HEK293T (cell line): ENCODE measurements at regions not wholly inside any gene's neighbourhood (a gene's known extent, or its start where the extent isn't known, plus 50 kb on each side); places are given as distances from the start of the nearest gene placed in this dataset.

Experiments
- ELF4 ChIP-seq: fragments of 450-650 bp; IDR thresholded peaks from 2 replicates; pipeline ENCODE4 v1.6.1; 2017; ENCODE audit warnings: antibody characterized with exemption
- FOXM1 ChIP-seq: fragments of 450-650 bp; IDR thresholded peaks from 2 replicates; pipeline ENCODE4 v1.6.1; 2017; ENCODE audit warnings: mild to moderate bottlenecking, borderline replicate concordance
- HDGF ChIP-seq: fragments of 450-650 bp; IDR thresholded peaks from 2 replicates; pipeline ENCODE4 v1.6.1; 2017; ENCODE audit warnings: antibody characterized with exemption, borderline replicate concordance
- TARDBP ChIP-seq: fragments of 450-650 bp; IDR thresholded peaks from 2 replicates; pipeline ENCODE4 v1.6.1; 2016

DNA sequence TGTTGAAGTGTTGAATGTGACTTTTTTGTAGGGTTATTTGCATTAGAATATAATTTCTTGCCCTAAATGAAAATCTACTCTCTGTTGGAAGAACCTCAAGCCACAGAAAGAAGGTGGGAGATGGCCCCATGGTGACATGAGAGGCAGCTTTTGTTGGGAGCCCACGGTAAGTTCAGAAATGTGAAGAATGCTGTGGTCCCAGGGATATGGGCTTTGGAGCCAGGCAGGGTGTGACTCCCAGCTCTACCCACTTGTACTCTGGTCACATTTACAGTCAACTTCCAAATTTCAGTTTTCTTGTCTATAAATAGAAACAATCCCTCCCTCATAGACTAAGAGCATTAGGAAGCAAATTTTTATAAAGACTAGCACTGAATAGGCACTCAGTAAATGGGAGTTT, 177.8 kb downstream of the RAB28 start:
- TF ChIP-seq HDGF (no peak), ELF4 (no peak), TARDBP (no peak), FOXM1 (no peak)
